Body of pancreas (tissue), 4 donors: ENCODE measurements at regions not wholly inside any gene's neighbourhood (a gene's known extent, or its start where the extent isn't known, plus 50 kb on each side); places are given as distances from the start of the nearest gene placed in this dataset.

Experiments
- ATAC-seq: fragments of 150-250 bp; one replicate; pipeline ENCODE4 v1.9.1; 2016
- DNase-seq, 4 donors: peaks; one replicate each; pipeline ENCODE4 v3.0.0-alpha.2; 2019
- H3K27ac ChIP-seq, 4 donors: fragments of 200-600 bp; sonication (generic); 1 replicate in 3 of 4; 2 replicates in 1 of 4; pipeline versions ENCODE4 v1.5.1 to v1.6.1; 2016 to 2019; ENCODE audit warnings: mild to moderate bottlenecking in 1 of 4, mixed read lengths in 1 of 4, moderate library complexity in 1 of 4
- H3K27me3 ChIP-seq, 2 donors: fragments of 200-600 bp; sonication (generic); one replicate each; pipeline ENCODE4 v1.6.0; 2016; ENCODE audit warnings: mild to moderate bottlenecking in 1 of 2
- H3K36me3 ChIP-seq, 2 donors: fragments of 200-600 bp; sonication (generic); replicated peaks in 1 of 2; 2 replicates each; pipeline ENCODE4 v1.5.1; 2016; ENCODE audit warnings: low read depth in 2 of 2; ENCODE audit not compliant: insufficient read depth in 1 of 2
- H3K4me1 ChIP-seq: fragments of 200-600 bp; sonication (generic); one replicate; pipeline ENCODE4 v1.6.0; 2016
- H3K4me3 ChIP-seq, 2 donors: fragments of 200-600 bp; sonication (generic); 1 replicate in 1 of 2; 2 replicates in 1 of 2; pipeline ENCODE4 v1.5.1; 2016 to 2019
- H3K9me3 ChIP-seq, 3 donors: fragments of 200-600 bp; sonication (generic); 1 replicate in 2 of 3; 2 replicates in 1 of 3; pipeline ENCODE4 v1.5.1; 2016
- POLR2A ChIP-seq, 3 donors: fragments of 450-650 bp; IDR thresholded peaks; one replicate each; pipeline ENCODE4 v1.6.1; 2016; ENCODE audit warnings: antibody characterized with exemption in 3 of 3, mild to moderate bottlenecking in 2 of 3
- WGBS, 2 donors: methylation state at CpG; one replicate each; pipeline ENCODE4 v1.1.5; 2017; 5-methylcytosine and 5-hydroxymethylcytosine counted together
- intact Hi-C: fragments of 100-400 bp; cut with DNase I; formaldehyde crosslinking; loops from one replicate; pipeline ENCODE4 v1.15.1; 2023
- TF ChIP-seq, protein P1 (sequence below), 7 experiments: fragments of 450-650 bp in 4 of 7; fragments of 200-600 bp in 3 of 7; sonication (generic) in 3 of 7; IDR thresholded peaks; one replicate each; pipeline ENCODE4 v1.5.1; 2016 to 2019; ENCODE audit warnings: antibody characterized with exemption in 7 of 7

DNA sequence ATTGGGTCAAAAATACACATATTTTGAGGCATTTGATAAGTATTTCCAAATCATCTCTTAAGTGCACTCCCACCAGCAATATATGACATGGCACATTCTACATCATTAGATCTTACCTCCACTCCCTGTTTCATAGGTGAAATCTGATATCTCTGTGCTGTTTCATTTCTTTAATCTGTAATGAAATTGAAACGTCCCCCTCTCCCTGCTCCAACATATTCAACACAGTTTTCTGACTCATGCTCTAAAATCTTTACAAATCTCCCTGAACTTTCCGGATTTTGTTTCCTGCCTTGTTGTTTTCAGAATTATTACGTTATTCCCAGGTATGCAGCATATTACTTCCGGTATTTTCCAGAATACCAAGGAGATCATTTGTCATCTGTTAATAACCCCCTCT is 66.1 kb upstream of the AKT3 start:
- Histone ChIP-seq H3K4me3 (no peak overlapping the region), H3K27ac (no peak overlapping the region), H3K9me3 (no peaks in the 10 kb centered on the region), H3K36me3 (no peaks in the 10 kb centered on the region), H3K4me1 (peaks cover 18% of the 10 kb centered on the region), H3K27me3 (peaks cover 0 to 4% of the 10 kb centered on the region in 2 donors)
- intact Hi-C loops = no loop called here
- TF ChIP-seq, protein P1, sequence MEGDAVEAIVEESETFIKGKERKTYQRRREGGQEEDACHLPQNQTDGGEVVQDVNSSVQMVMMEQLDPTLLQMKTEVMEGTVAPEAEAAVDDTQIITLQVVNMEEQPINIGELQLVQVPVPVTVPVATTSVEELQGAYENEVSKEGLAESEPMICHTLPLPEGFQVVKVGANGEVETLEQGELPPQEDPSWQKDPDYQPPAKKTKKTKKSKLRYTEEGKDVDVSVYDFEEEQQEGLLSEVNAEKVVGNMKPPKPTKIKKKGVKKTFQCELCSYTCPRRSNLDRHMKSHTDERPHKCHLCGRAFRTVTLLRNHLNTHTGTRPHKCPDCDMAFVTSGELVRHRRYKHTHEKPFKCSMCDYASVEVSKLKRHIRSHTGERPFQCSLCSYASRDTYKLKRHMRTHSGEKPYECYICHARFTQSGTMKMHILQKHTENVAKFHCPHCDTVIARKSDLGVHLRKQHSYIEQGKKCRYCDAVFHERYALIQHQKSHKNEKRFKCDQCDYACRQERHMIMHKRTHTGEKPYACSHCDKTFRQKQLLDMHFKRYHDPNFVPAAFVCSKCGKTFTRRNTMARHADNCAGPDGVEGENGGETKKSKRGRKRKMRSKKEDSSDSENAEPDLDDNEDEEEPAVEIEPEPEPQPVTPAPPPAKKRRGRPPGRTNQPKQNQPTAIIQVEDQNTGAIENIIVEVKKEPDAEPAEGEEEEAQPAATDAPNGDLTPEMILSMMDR (IDR thresholded peaks at IDR 0.05) = no peak
- no peak for TF ChIP-seq POLR2A (IDR thresholded peaks at IDR 0.05)
- DNase-seq (no peak), ATAC-seq (no peak)
- 37 to 39% methylated on average over 4 of the region's 4 CpGs for WGBS, 2 donors

DNA sequence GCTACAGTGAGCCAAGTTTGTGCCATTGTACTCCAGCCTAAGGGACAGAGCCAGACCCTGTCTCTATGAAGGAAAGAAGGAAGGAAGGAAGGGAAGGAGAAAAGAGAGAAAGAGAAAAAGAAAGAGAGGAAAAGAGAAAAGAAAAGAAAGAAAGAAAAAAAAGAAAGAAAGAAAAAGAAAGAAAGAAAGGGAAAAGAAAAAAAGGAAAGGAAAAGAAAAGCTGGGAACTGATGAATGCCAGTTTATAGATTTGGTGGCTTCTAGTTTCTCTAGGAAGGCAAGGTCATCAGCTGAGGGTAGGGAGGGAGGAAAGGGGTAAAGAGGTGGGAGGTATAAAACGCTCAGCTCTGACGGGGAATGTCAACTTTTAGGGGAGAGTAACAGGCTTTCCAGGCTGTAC is 62.3 kb upstream of the AKT3 start:
- TF ChIP-seq, protein P1 (IDR thresholded peaks at IDR 0.05) = no peak
- no peak for TF ChIP-seq POLR2A (IDR thresholded peaks at IDR 0.05)
- Histone ChIP-seq H3K36me3 (no peaks in the 10 kb centered on the region), H3K4me3 (no peak overlapping the region), H3K4me1 (peaks cover 9% of the 10 kb centered on the region), H3K9me3 (no peaks in the 10 kb centered on the region), H3K27ac (no peak overlapping the region), H3K27me3 (no peaks in the 10 kb centered on the region)
- WGBS, 2 donors = 80 to 83% methylated on average over 2 of the region's 2 CpGs
- intact Hi-C loops = no loop called here
- DNase-seq (no peak), ATAC-seq (no peak)

DNA sequence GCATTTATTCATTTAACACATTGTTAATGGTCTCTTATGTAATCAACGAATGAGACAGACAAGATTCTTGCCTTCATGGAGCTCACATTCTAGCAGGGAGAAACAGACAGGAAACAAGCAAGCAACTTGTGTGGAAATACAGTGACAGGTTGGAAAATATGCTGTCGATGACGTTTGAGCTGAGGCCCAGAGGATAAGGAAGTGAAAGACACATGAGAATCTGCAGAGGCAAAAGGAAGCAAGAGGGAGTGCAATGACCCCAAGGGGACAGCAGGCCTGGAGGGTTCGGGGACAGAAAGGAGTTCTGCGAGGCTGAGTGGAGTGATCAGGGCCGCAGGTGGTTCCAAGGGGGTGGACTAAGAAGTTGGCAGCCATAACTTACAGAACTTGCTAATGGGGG is 60.6 kb upstream of the AKT3 start:
- DNase-seq (peak in 1 of 4 donors; percentile 6), ATAC-seq (no peak)
- Histone ChIP-seq H3K27ac (no peak overlapping the region), H3K36me3 (no peaks in the 10 kb centered on the region), H3K9me3 (no peaks in the 10 kb centered on the region), H3K27me3 (no peaks in the 10 kb centered on the region), H3K4me1 (no peaks in the 10 kb centered on the region), H3K4me3 (no peak overlapping the region)
- intact Hi-C loops = no loop called here
- WGBS, 2 donors = 66 to 67% methylated on average over 6 of the region's 6 CpGs
- no peak for TF ChIP-seq POLR2A (IDR thresholded peaks at IDR 0.05)
- TF ChIP-seq, protein P1 (IDR thresholded peaks at IDR 0.05) = no peak

DNA sequence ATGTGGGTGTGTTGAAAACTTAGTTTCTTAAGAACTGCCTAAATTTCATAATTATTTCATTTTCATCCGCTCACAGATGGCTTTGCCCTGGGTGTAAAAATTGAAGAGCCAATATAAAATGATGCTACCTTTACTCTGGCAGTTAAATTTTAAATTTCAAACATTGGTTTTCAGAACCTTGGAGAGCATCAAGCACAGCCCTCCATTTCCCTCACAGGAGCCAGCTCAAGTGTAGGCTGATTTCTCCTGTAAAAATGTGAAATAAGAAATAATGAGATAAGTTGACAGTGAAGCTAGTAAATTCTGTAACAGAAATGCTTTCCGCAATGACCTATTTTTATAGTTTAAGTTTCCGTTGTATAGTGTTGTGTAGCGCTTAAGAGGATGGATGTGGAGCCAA is 53.9 kb upstream of the AKT3 start:
- DNase-seq (no peak), ATAC-seq (no peak)
- Histone ChIP-seq H3K4me1 (no peaks in the 10 kb centered on the region), H3K9me3 (no peaks in the 10 kb centered on the region), H3K4me3 (no peak overlapping the region), H3K27me3 (peaks cover 0 to 1% of the 10 kb centered on the region in 2 donors), H3K27ac (no peak overlapping the region), H3K36me3 (no peaks in the 10 kb centered on the region)
- WGBS, 2 donors = 74 to 88% methylated on average over 4 of the region's 4 CpGs
- intact Hi-C loops = no loop called here
- TF ChIP-seq, protein P1 (IDR thresholded peaks at IDR 0.05) = no peak
- TF ChIP-seq POLR2A (IDR thresholded peaks at IDR 0.05) = no peak

DNA sequence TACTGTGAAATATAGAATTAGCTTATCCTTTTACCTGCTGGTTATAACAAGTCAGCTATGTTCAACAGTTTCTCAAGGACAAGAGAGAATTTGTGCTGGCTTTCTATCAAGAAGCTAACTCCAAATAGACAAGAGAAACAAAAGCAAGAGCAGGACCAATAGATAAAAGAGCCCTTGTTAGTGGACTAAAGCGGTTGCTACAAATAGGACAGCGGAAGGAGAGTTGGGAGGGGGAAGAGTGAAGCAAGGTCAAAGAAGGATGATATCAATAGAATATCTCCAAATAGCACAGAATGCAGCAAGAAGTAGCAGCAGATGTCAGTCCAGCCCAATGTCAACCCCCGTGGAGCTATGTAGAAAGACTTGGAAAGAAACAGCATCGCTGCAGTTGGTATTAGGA is 53.0 kb upstream of the AKT3 start:
- DNase-seq = no peak
- Histone ChIP-seq H3K27me3 (peaks cover 0 to 3% of the 10 kb centered on the region in 2 donors), H3K4me1 (no peaks in the 10 kb centered on the region), H3K4me3 (no peak overlapping the region), H3K27ac (no peak overlapping the region), H3K36me3 (no peaks in the 10 kb centered on the region), H3K9me3 (no peaks in the 10 kb centered on the region)
- no peak for TF ChIP-seq POLR2A (IDR thresholded peaks at IDR 0.05)
- TF ChIP-seq, protein P1 (IDR thresholded peaks at IDR 0.05) = no peak
- intact Hi-C loops = no loop called here
- 46% methylated on average over 4 of the region's 4 CpGs for WGBS, 2 donors
- ATAC-seq = no peak
